Neutrophil (primary cell): ENCODE measurements at regions not wholly inside any gene's neighbourhood (a gene's known extent, or its start where the extent isn't known, plus 50 kb on each side); places are given as distances from the start of the nearest gene placed in this dataset.

Experiments used
- H3K27ac ChIP-seq: fragments of 200-600 bp; sonication (generic); 2 replicates; pipeline ENCODE4 v1.5.1; 2016; ENCODE audit warnings: mild to moderate bottlenecking, moderate library complexity
- H3K27me3 ChIP-seq: fragments of 200-600 bp; sonication (generic); 2 replicates; pipeline ENCODE4 v1.6.0; 2016; ENCODE audit warnings: mild to moderate bottlenecking
- H3K36me3 ChIP-seq: fragments of 200-600 bp; sonication (generic); 2 replicates; pipeline ENCODE4 v1.5.1; 2017
- H3K4me1 ChIP-seq, 2 experiments: fragments of 200-600 bp in 1 of 2; sonication (generic) in 1 of 2; 1 replicate in 1 of 2; 2 replicates in 1 of 2; pipeline versions ENCODE4 v1.5.1 to v1.6.1; 2013 to 2016; ENCODE audit warnings: low read depth in 1 of 2, low read length in 1 of 2, mild to moderate bottlenecking in 1 of 2, moderate library complexity in 1 of 2; ENCODE audit not compliant: control insufficient read depth in 1 of 2, insufficient read depth in 1 of 2
- H3K4me3 ChIP-seq, 2 experiments: fragments of 200-600 bp in 1 of 2; sonication (generic) in 1 of 2; 1 replicate in 1 of 2; 2 replicates in 1 of 2; pipeline ENCODE4 v1.5.1; 2013 to 2016; ENCODE audit warnings: low read depth in 1 of 2, low read length in 1 of 2, mild to moderate bottlenecking in 1 of 2, moderate library complexity in 1 of 2
- H3K9me3 ChIP-seq: fragments of 200-600 bp; sonication (generic); 2 replicates; pipeline ENCODE4 v1.5.1; 2016
- TF ChIP-seq, protein P1 (sequence below): fragments of 200-600 bp; sonication (generic); IDR thresholded peaks from 2 replicates; pipeline ENCODE4 v1.5.1; 2016; ENCODE audit warnings: antibody characterized with exemption

DNA sequence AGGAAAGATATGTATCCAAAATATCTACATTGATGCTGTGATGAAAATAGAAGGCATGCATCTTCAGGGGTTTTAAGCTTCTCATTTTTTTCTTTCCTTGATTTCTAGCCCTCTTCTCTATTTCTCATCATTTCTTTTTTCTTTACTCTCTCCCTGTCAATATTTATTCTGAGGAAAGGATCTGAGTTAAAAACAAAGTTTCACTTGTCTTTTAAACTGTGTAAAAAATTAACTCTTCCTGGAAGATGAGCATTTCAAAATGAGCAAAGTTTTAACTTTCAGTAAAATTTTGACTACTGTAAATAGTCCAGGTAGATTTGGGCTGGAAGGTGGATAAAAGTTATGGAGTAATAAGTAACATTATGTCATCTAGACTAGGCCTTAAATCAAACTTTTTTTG lies 500.2 kb upstream of the GBE1 start:
- Histone ChIP-seq H3K27ac (no peak overlapping the region), H3K27me3 (no peaks in the 10 kb centered on the region), H3K9me3 (no peaks in the 10 kb centered on the region), H3K4me1 (no peaks in the 10 kb centered on the region), H3K36me3 (no peaks in the 10 kb centered on the region), H3K4me3 (no peak overlapping the region)
- TF ChIP-seq, protein P1, sequence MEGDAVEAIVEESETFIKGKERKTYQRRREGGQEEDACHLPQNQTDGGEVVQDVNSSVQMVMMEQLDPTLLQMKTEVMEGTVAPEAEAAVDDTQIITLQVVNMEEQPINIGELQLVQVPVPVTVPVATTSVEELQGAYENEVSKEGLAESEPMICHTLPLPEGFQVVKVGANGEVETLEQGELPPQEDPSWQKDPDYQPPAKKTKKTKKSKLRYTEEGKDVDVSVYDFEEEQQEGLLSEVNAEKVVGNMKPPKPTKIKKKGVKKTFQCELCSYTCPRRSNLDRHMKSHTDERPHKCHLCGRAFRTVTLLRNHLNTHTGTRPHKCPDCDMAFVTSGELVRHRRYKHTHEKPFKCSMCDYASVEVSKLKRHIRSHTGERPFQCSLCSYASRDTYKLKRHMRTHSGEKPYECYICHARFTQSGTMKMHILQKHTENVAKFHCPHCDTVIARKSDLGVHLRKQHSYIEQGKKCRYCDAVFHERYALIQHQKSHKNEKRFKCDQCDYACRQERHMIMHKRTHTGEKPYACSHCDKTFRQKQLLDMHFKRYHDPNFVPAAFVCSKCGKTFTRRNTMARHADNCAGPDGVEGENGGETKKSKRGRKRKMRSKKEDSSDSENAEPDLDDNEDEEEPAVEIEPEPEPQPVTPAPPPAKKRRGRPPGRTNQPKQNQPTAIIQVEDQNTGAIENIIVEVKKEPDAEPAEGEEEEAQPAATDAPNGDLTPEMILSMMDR: no peak

- Histone ChIP-seq H3K36me3 (no peaks in the 10 kb centered on the region), H3K27ac (no peak overlapping the region), H3K27me3 (no peaks in the 10 kb centered on the region), H3K4me3 (no peak overlapping the region), H3K4me1 (no peaks in the 10 kb centered on the region), H3K9me3 (no peaks in the 10 kb centered on the region)
- TF ChIP-seq, protein P1: no peak
Observed at GRCh38 chr3:82261013-82261412, 499.6 kb upstream of the GBE1 start.

DNA sequence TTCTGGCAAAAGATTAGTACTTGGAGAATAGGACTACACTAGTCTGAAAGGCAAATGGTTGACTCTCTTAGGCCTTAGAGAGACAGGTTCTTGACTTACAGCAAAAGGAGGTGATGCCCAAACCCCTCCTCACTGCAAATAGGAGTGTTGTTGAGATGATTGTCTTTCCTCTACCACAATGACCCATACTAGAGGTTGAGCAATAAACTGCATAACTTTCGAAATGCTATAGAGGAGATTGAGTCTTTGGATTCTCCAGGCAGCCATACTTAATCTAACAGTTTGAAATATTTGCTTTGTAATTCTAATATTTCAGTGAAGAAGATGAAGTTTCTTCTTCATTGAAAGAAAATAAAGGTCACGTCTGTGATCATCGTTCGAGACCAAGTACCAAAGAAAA lies 498.5 kb upstream of the GBE1 start:
- Histone ChIP-seq H3K4me3 (no peak overlapping the region), H3K27ac (no peak overlapping the region), H3K27me3 (no peaks in the 10 kb centered on the region), H3K9me3 (no peaks in the 10 kb centered on the region), H3K36me3 (no peaks in the 10 kb centered on the region), H3K4me1 (no peaks in the 10 kb centered on the region)
- TF ChIP-seq, protein P1: no peak

DNA sequence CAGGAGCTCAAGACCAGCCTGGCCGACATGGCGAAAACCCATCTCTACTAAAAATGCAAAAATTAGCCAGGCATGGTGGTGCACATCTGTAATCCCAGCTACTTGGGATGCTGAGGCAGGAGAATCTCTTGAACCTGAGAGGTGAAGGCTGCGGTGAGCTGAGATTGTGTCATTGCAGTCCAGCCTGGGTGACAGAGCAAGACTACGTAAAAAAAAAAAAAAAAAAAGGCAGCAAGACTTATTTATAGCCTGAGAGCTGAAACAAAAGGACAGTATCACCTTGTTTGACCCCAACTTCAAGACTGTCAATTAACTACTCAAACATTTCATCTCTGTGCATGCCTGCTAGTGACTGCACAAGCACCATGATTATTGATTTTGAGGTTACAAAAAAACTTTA lies 478.9 kb upstream of the GBE1 start:
- H3K9me3 ChIP-seq: no peaks in the 10 kb centered on the region
- no peaks in the 10 kb centered on the region for H3K4me1 ChIP-seq
- no peaks in the 10 kb centered on the region for H3K27me3 ChIP-seq
- H3K27ac ChIP-seq: no peak overlapping the region
- H3K36me3 ChIP-seq: no peaks in the 10 kb centered on the region
- H3K4me3 ChIP-seq: no peak overlapping the region
- TF ChIP-seq, protein P1: no peak

GRCh38 chr3:82236257-82236656 lies 474.8 kb upstream of the GBE1 start:
- Histone ChIP-seq H3K27me3 (no peaks in the 10 kb centered on the region), H3K4me3 (no peak overlapping the region), H3K4me1 (no peaks in the 10 kb centered on the region), H3K36me3 (no peaks in the 10 kb centered on the region), H3K9me3 (no peaks in the 10 kb centered on the region), H3K27ac (no peak overlapping the region)
- TF ChIP-seq, protein P1: no peak

DNA sequence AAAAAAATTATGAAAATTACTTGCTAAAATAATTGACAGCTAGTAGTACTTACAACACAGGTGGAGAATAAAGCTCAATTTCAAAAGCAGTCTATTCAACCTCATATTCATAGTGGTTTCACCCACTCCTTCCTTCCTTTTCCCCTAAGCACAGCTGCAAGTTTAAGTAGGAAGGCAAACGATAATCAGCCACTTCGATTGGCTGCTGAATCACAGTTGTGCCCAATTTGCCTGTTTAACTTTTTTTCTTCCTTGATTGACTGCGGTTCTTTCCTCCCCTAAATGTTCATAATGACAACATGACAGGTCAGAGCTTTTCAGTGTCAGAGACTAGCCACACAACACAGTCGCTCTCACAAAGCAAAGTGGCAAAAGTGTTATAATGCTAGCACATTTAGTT lies 468.0 kb upstream of the GBE1 start:
- TF ChIP-seq, protein P1: no peak
- Histone ChIP-seq H3K27me3 (no peaks in the 10 kb centered on the region), H3K36me3 (no peaks in the 10 kb centered on the region), H3K9me3 (no peaks in the 10 kb centered on the region), H3K27ac (no peak overlapping the region), H3K4me3 (no peak overlapping the region), H3K4me1 (no peaks in the 10 kb centered on the region)
